Adrenal gland (tissue), 5 donors: ENCODE measurements at regions not wholly inside any gene's neighbourhood (a gene's known extent, or its start where the extent isn't known, plus 50 kb on each side); places are given as distances from the start of the nearest gene placed in this dataset.

Experiments used
- POLR2A ChIP-seq, 2 donors: fragments of 450-650 bp; IDR thresholded peaks; one replicate each; pipeline ENCODE4 v1.6.1; 2017; ENCODE audit warnings: antibody characterized with exemption in 2 of 2, mild to moderate bottlenecking in 2 of 2, moderate library complexity in 1 of 2
- TF ChIP-seq, protein P1 (sequence below), 6 experiments: fragments of 450-650 bp in 4 of 6; fragments of 200-600 bp in 2 of 6; sonication (generic) in 1 of 6; IDR thresholded peaks; 1 replicate in 5 of 6; 2 replicates in 1 of 6; pipeline versions ENCODE4 v1.5.1 to v1.8.0; 2016 to 2021; ENCODE audit warnings: antibody characterized with exemption in 6 of 6, mild to moderate bottlenecking in 2 of 6, moderate library complexity in 1 of 6
- donor health status: DM: no; HTN: no; CAD: no.

DNA sequence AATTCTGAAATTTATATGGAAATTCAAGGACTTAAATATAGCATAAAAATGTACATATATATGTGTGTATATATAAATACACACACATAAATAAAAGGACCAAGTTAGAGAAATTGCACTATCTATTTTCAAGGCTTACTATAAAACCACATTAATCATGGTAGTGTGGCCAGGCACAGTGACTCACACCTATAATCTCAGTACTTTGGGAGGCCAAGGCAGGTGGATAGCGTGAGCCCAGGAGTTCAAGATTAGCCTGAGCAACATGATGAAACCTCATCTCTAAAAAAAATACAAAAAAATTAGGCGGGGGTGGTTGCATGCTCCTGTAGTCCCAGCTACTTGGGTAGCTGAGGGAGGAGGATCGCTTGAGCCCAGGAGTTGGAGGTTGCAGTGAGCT is 171.4 kb upstream of the GORAB start:
- TF ChIP-seq POLR2A (IDR thresholded peaks at IDR 0.05) = no peak
- TF ChIP-seq, protein P1, sequence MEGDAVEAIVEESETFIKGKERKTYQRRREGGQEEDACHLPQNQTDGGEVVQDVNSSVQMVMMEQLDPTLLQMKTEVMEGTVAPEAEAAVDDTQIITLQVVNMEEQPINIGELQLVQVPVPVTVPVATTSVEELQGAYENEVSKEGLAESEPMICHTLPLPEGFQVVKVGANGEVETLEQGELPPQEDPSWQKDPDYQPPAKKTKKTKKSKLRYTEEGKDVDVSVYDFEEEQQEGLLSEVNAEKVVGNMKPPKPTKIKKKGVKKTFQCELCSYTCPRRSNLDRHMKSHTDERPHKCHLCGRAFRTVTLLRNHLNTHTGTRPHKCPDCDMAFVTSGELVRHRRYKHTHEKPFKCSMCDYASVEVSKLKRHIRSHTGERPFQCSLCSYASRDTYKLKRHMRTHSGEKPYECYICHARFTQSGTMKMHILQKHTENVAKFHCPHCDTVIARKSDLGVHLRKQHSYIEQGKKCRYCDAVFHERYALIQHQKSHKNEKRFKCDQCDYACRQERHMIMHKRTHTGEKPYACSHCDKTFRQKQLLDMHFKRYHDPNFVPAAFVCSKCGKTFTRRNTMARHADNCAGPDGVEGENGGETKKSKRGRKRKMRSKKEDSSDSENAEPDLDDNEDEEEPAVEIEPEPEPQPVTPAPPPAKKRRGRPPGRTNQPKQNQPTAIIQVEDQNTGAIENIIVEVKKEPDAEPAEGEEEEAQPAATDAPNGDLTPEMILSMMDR (IDR thresholded peaks at IDR 0.05) = no peak
